DOHH2 (cell line): ENCODE measurements at regions not wholly inside any gene's neighbourhood (a gene's known extent, or its start where the extent isn't known, plus 50 kb on each side); places are given as distances from the start of the nearest gene placed in this dataset.

ENCODE experiments used
- H3F3A ChIP-seq: fragments of 200-600 bp; sonication (generic), shearing (Covaris generic); 2 replicates; pipeline ENCODE4 v1.6.0; 2016; ENCODE audit warnings: antibody characterized with exemption, mild to moderate bottlenecking; ENCODE audit not compliant: control insufficient read depth, insufficient read depth
- H3K27ac ChIP-seq: fragments of 200-600 bp; sonication (generic); 2 replicates; pipeline ENCODE4 v1.5.1; 2014; ENCODE audit warnings: low read depth, mild to moderate bottlenecking, low read length, moderate library complexity
- H3K27me3 ChIP-seq: fragments of 200-600 bp; sonication (generic); 2 replicates; pipeline ENCODE4 v1.6.1; 2014; ENCODE audit warnings: mild to moderate bottlenecking, low read length, mixed read lengths; ENCODE audit not compliant: control insufficient read depth
- H3K36me3 ChIP-seq: fragments of 200-600 bp; sonication (generic); 2 replicates; pipeline ENCODE4 v1.6.1; 2014; ENCODE audit warnings: mild to moderate bottlenecking, low read length, moderate library complexity, mixed read lengths; ENCODE audit not compliant: control insufficient read depth
- H3K4me1 ChIP-seq: fragments of 200-600 bp; sonication (generic); 2 replicates; pipeline ENCODE4 v1.6.1; 2014; ENCODE audit warnings: mild to moderate bottlenecking, low read length, mixed read lengths; ENCODE audit not compliant: control insufficient read depth
- H3K4me2 ChIP-seq: fragments of 200-600 bp; sonication (generic); 2 replicates; pipeline ENCODE4 v1.6.0; 2014; ENCODE audit warnings: mild to moderate bottlenecking, low read length, moderate library complexity
- H3K4me3 ChIP-seq: fragments of 200-600 bp; sonication (generic); 2 replicates; pipeline ENCODE4 v1.5.1; 2014; ENCODE audit warnings: mild to moderate bottlenecking, low read length, mixed read lengths
- H3K79me2 ChIP-seq: fragments of 200-600 bp; sonication (generic); 2 replicates; pipeline ENCODE4 v1.6.1; 2014; ENCODE audit warnings: mild to moderate bottlenecking, low read length, mixed read lengths; ENCODE audit not compliant: control insufficient read depth
- H3K9me2 ChIP-seq: fragments of 200-600 bp; sonication (generic); replicated peaks from 2 replicates; pipeline ENCODE4 v1.6.1; 2014; ENCODE audit warnings: mild to moderate bottlenecking, low read length, mixed read lengths; ENCODE audit not compliant: control insufficient read depth
- H3K9me3 ChIP-seq: fragments of 200-600 bp; sonication (generic); 2 replicates; pipeline ENCODE4 v1.6.1; 2014; ENCODE audit warnings: antibody characterized with exemption, low read length, mixed read lengths; ENCODE audit not compliant: control insufficient read depth, insufficient read depth
- H4K20me1 ChIP-seq: fragments of 200-600 bp; sonication (generic); 2 replicates; pipeline ENCODE4 v1.6.0; 2014; ENCODE audit warnings: low read depth, mild to moderate bottlenecking, antibody characterized with exemption, low read length, moderate library complexity; ENCODE audit not compliant: control insufficient read depth, insufficient read depth
- EZH2phosphoT487 ChIP-seq: fragments of 200-600 bp; sonication (generic); IDR thresholded peaks from 2 replicates; pipeline ENCODE4 v1.6.1; 2017; ENCODE audit warnings: borderline replicate concordance, mild to moderate bottlenecking, antibody characterized with exemption, low read length, moderate library complexity, mixed read lengths
- TF ChIP-seq, protein P1 (sequence below): fragments of 200-600 bp; sonication (generic); IDR thresholded peaks from one replicate; pipeline ENCODE4 v1.5.1; 2014; ENCODE audit warnings: antibody characterized with exemption, mild to moderate bottlenecking, low read depth, low read length; ENCODE audit not compliant: poor library complexity, severe bottlenecking

DNA sequence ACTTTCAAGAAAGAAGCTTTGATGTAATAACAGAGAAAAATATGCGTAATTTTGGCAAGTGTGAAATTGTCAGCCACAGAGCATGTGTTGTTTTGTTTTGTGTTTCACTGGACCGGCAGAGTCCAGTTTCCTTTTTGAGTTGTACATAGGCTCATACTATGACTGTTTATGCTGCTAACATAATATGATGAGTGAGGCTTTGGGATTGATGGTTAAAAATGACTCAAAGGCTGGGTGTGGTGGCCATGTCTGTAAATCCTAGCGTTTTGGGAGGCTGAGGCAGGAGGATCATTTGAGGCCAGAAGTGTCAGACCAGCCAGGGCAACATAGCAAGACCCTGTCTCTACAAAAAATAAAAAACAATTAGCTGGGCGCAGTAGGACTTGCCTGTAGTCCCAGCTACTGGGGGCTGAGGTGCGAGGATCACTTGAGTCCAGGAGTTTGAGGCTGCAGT is 487.9 kb downstream of the PCNX1 start:
- Histone ChIP-seq H3K4me1 (peaks cover 41% of the 10 kb centered on the region), H3K4me2 (no peak overlapping the region), H4K20me1 (peaks cover 9% of the 10 kb centered on the region; the same call in 1 of the 2 replicates), H3K79me2 (peaks cover 56% of the 10 kb centered on the region), H3F3A (peaks cover 3% of the 10 kb centered on the region; the same call in 1 of the 2 replicates), H3K9me2 (no peaks in the 10 kb centered on the region), H3K27me3 (no peaks in the 10 kb centered on the region), H3K4me3 (no peak overlapping the region), H3K36me3 (no peaks in the 10 kb centered on the region), H3K9me3 (no peaks in the 10 kb centered on the region), H3K27ac (no peak overlapping the region)
- TF ChIP-seq EZH2phosphoT487: no peak
- TF ChIP-seq, protein P1, sequence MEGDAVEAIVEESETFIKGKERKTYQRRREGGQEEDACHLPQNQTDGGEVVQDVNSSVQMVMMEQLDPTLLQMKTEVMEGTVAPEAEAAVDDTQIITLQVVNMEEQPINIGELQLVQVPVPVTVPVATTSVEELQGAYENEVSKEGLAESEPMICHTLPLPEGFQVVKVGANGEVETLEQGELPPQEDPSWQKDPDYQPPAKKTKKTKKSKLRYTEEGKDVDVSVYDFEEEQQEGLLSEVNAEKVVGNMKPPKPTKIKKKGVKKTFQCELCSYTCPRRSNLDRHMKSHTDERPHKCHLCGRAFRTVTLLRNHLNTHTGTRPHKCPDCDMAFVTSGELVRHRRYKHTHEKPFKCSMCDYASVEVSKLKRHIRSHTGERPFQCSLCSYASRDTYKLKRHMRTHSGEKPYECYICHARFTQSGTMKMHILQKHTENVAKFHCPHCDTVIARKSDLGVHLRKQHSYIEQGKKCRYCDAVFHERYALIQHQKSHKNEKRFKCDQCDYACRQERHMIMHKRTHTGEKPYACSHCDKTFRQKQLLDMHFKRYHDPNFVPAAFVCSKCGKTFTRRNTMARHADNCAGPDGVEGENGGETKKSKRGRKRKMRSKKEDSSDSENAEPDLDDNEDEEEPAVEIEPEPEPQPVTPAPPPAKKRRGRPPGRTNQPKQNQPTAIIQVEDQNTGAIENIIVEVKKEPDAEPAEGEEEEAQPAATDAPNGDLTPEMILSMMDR: no peak

DNA sequence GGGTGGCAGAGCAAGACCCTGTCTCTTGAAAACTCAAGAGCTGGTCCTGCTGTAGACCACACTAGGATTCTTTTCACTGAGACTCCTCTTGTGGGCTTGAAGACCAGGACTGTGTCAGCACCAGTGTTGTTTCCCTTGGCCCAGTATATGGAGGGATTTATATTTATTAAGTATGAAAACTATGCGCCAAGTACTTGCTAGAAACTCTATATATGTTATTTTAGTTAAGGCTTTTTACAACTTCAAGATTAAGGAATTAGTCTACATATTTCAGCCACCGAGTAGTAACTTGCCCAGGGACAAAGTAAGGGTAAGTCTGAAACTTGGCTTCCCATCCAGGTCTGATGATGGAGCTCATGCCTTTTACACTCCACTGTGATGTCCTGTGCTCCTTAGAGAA is 488.4 kb downstream of the PCNX1 start:
- no peak overlapping the region for H3K4me2 ChIP-seq
- peaks cover 54% of the 10 kb centered on the region for H3K79me2 ChIP-seq
- peaks cover 39% of the 10 kb centered on the region for H3K4me1 ChIP-seq
- no peak for TF ChIP-seq EZH2phosphoT487
- TF ChIP-seq, protein P1: no peak
- peaks cover 9% of the 10 kb centered on the region; the same call in 1 of the 2 replicates for H4K20me1 ChIP-seq
- no peaks in the 10 kb centered on the region for H3K9me3 ChIP-seq
- H3K9me2 ChIP-seq: no peaks in the 10 kb centered on the region
- H3K36me3 ChIP-seq: no peaks in the 10 kb centered on the region
- H3K27ac ChIP-seq: no peak overlapping the region
- H3K27me3 ChIP-seq: no peaks in the 10 kb centered on the region
- peaks cover 3% of the 10 kb centered on the region; the same call in 1 of the 2 replicates for H3F3A ChIP-seq
- H3K4me3 ChIP-seq: no peak overlapping the region

- H3K9me3 ChIP-seq: no peaks in the 10 kb centered on the region
- peaks cover 58% of the 10 kb centered on the region for H3K79me2 ChIP-seq
- peaks cover 9% of the 10 kb centered on the region; the same call in 1 of the 2 replicates for H4K20me1 ChIP-seq
- H3K4me3 ChIP-seq: no peak overlapping the region
- H3K4me1 ChIP-seq: peaks cover 42% of the 10 kb centered on the region
- H3K9me2 ChIP-seq: no peaks in the 10 kb centered on the region
- H3F3A ChIP-seq: peaks cover 5% of the 10 kb centered on the region; the same call in 1 of the 2 replicates
- H3K4me2 ChIP-seq: no peak overlapping the region
- no peak for TF ChIP-seq EZH2phosphoT487
- TF ChIP-seq, protein P1: no peak
- no peaks in the 10 kb centered on the region for H3K36me3 ChIP-seq
- H3K27ac ChIP-seq: no peak overlapping the region
- no peaks in the 10 kb centered on the region for H3K27me3 ChIP-seq
Measured at GRCh38 chr14:71396050-71396677, 488.9 kb downstream of the PCNX1 start.
